AG10803 (cell line): ENCODE measurements at regions not wholly inside any gene's neighbourhood (a gene's known extent, or its start where the extent isn't known, plus 50 kb on each side); places are given as distances from the start of the nearest gene placed in this dataset.

Experiments
- DNase-seq: peaks from one replicate; pipeline ENCODE4 v3.0.0; 2010; ENCODE audit warnings: low read depth
- H3K4me3 ChIP-seq: 2 replicates; pipeline ENCODE4 v1.5.1; 2011; ENCODE audit warnings: mild to moderate bottlenecking, low read length, control low read depth
- TF ChIP-seq, protein P1 (sequence below): conservative IDR thresholded peaks from 2 replicates; pipeline ENCODE4 v1.5.1; 2011; ENCODE audit warnings: mild to moderate bottlenecking, low read length, control low read depth, inconsistent platforms

DNA sequence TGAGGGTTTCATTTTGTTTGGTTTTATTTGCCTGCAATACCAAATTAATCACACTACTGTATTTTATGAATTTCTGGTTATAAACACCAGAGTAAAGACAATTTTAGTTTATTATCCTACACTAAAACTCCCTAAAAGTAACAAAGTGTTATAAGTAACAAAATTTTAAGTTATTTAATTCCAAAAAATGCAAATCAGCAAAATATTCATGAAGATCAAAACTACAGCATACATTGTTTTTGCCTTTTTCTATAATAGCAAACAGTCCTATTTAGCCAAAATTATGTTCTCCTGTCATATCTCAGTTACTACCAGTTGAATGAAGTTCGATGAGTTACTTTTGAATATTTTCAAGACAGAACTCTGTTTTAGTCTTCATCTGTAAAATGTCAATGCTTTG, 132.7 kb upstream of the CYLC2 start:
- DNase-seq, result no peak
- no peak overlapping the region for H3K4me3 ChIP-seq
- TF ChIP-seq, protein P1, sequence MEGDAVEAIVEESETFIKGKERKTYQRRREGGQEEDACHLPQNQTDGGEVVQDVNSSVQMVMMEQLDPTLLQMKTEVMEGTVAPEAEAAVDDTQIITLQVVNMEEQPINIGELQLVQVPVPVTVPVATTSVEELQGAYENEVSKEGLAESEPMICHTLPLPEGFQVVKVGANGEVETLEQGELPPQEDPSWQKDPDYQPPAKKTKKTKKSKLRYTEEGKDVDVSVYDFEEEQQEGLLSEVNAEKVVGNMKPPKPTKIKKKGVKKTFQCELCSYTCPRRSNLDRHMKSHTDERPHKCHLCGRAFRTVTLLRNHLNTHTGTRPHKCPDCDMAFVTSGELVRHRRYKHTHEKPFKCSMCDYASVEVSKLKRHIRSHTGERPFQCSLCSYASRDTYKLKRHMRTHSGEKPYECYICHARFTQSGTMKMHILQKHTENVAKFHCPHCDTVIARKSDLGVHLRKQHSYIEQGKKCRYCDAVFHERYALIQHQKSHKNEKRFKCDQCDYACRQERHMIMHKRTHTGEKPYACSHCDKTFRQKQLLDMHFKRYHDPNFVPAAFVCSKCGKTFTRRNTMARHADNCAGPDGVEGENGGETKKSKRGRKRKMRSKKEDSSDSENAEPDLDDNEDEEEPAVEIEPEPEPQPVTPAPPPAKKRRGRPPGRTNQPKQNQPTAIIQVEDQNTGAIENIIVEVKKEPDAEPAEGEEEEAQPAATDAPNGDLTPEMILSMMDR, result no peak

GRCh38 chr9:102855641-102856040, 139.5 kb upstream of the CYLC2 start:
- TF ChIP-seq, protein P1, result no peak
- H3K4me3 ChIP-seq, result no peak overlapping the region
- no peak for DNase-seq

- DNase-seq, result no peak
- TF ChIP-seq, protein P1, result no peak
- H3K4me3 ChIP-seq, result no peak overlapping the region
Measured at GRCh38 chr9:102845827-102846371, 149.2 kb upstream of the CYLC2 start.

DNA sequence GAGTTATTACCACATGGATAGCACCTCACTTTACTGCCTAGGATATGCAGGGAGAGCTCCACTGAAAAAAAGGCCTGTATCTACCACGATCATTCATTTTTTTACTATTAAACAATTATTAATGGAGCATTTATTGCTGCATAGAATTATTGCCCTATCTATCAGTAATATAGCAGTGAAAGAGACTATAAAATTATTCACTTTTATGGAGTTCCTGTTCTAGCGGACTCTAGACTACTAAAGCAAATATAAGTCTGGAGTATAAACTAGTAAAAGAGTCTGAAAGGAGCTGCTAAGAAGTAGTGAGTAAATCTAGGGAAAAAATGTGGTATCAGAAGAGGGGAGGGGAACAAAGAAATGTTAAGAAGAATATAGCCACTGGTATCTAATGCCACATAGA, 150.4 kb upstream of the CYLC2 start:
- no peak overlapping the region for H3K4me3 ChIP-seq
- DNase-seq, result no peak
- TF ChIP-seq, protein P1, result no peak

- H3K4me3 ChIP-seq, result no peak overlapping the region
- DNase-seq, result no peak
- TF ChIP-seq, protein P1, result no peak
Measured at GRCh38 chr9:102842423-102842822, 152.7 kb upstream of the CYLC2 start.

- DNase-seq, result no peak
- no peak overlapping the region for H3K4me3 ChIP-seq
- TF ChIP-seq, protein P1, result no peak
Measured at GRCh38 chr9:102841376-102841775, 153.8 kb upstream of the CYLC2 start.

- TF ChIP-seq, protein P1, result no peak
- H3K4me3 ChIP-seq, result no peak overlapping the region
- no peak for DNase-seq
Measured at GRCh38 chr9:102840335-102840734, 154.8 kb upstream of the CYLC2 start.
